ENCODE measurements at regions not wholly inside any gene's neighbourhood (a gene's known extent, or its start where the extent isn't known, plus 50 kb on each side); places are given as distances from the start of the nearest gene placed in this dataset. TPM values are rescaled to one million over a fixed set of nuclear protein-coding genes. Genes with fewer than 3 reads are reported as not detected.

DNA sequence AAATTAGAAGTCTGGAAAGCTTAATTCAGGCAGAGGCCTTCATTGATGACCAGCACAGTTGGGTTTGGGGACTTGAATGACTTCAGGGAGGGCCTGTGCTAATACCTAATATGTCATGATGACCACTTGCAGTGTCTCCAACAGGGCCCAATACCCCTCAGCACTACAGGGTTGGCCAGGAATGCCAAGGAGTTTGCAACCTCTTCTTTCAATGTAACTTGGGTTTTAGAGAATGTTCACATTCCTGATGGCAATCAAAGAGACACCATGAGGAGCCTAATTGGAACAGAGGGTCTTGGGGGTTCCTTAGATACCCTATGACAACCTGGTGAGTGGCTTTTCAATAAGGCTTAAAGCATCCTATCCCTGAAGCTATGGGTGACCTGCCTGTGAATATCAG lies 52.4 kb upstream of the ST8SIA3 start:
- DNase-seq (ENCODE audit: low spot score) (no peak), ATAC-seq (ENCODE audit: low FRiP score) (no peak)
- TF ChIP-seq, protein P1, sequence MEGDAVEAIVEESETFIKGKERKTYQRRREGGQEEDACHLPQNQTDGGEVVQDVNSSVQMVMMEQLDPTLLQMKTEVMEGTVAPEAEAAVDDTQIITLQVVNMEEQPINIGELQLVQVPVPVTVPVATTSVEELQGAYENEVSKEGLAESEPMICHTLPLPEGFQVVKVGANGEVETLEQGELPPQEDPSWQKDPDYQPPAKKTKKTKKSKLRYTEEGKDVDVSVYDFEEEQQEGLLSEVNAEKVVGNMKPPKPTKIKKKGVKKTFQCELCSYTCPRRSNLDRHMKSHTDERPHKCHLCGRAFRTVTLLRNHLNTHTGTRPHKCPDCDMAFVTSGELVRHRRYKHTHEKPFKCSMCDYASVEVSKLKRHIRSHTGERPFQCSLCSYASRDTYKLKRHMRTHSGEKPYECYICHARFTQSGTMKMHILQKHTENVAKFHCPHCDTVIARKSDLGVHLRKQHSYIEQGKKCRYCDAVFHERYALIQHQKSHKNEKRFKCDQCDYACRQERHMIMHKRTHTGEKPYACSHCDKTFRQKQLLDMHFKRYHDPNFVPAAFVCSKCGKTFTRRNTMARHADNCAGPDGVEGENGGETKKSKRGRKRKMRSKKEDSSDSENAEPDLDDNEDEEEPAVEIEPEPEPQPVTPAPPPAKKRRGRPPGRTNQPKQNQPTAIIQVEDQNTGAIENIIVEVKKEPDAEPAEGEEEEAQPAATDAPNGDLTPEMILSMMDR (IDR thresholded peaks at IDR 0.05), result no peak

DNA sequence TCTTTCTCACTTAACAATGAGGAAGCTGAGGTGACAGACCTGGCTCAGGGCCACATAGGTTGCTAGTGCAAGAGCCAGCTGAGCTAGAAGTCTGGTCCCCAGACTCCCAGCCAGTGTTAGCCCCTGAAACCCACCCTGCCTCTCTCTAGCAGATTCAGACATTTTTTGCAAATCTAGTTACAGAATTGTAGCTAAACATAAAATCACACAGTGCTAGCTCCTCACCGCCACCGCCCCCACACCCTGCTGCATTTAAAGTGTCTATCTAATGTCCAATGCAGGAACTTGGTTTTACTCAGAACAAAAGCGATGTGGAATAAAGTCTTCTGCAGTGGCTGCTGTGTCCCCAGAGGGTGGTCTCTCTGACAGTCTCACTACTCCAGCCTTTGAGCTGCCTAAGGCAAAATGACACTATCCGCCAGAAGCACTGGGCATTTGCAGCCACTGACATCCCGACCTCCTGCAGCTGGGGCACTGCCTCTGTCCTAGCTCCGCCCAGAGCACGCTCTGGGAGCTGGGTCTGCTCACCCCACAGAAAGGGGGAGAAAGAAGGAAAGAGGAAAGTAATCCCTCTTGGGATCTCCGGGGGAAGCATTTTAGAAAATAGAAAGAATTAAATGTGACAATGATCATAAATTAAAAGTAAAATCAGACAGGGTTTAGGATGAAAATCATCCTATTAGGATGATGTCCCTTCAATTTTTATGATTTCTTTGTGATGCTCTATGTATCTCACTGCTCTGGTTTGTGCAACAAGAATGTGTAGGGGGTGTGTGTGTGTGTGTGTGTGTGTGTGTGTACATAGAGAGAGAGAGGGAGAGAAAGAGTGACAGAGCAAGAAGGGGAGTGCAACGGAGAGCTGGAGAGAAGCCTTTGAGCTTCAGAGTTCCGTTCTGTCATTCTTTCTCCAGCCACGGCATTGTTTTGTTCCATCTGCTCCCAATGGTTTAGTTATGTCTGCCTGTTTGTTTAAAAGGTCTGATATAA lies 50.5 kb upstream of the ST8SIA3 start:
- TF ChIP-seq, protein P1 (IDR thresholded peaks at IDR 0.05), result no peak
- DNase-seq (ENCODE audit: low spot score) (no peak), ATAC-seq (ENCODE audit: low FRiP score) (no peak)

Small RNAs in the stretch of these regions (small RNA-seq; reads per million reads assigned to genes)
- gene RNU6-737P, result not detected
